Bronchial epithelial cell (primary cell): ENCODE measurements at regions not wholly inside any gene's neighbourhood (a gene's known extent, or its start where the extent isn't known, plus 50 kb on each side); places are given as distances from the start of the nearest gene placed in this dataset.

ENCODE experiments used
- DNase-seq: peaks from one replicate; pipeline ENCODE4 v3.0.0-alpha.2; 2010; ENCODE audit warnings: low read depth
- FAIRE-seq: peaks from 2 replicates; lab custom pipeline; 2011; peaks lifted over from hg19 to GRCh38; lab: Jason Lieb, UNC
- H3K27me3 ChIP-seq: 2 replicates; pipeline ENCODE4 v1.5.1; 2011; ENCODE audit warnings: low read length; ENCODE audit not compliant: control insufficient read depth, insufficient read depth
- H3K36me3 ChIP-seq: 2 replicates; pipeline ENCODE4 v1.5.1; 2011; ENCODE audit warnings: low read length; ENCODE audit not compliant: control insufficient read depth, insufficient read depth
- H3K4me3 ChIP-seq: 2 replicates; pipeline ENCODE4 v1.5.1; 2011; ENCODE audit warnings: mild to moderate bottlenecking, low read depth, low read length, control low read depth
- CTCF ChIP-seq: IDR thresholded peaks from 2 replicates; pipeline ENCODE4 v1.5.1; 2011; ENCODE audit warnings: mild to moderate bottlenecking, moderate library complexity, low read length, control low read depth, inconsistent platforms; ENCODE audit not compliant: insufficient read depth, severe bottlenecking

GRCh38 chr2:120552079-120552478 is 183.6 kb upstream of the GLI2 start:
- Histone ChIP-seq H3K27me3 (peaks cover 3% of the 10 kb centered on the region), H3K4me3 (no peak overlapping the region), H3K36me3 (no peaks in the 10 kb centered on the region)
- TF ChIP-seq CTCF = no peak
- FAIRE-seq = no peak
- no peak for DNase-seq

- H3K4me3 ChIP-seq = no peak overlapping the region
- peak; percentile 70 for FAIRE-seq
These were observed 182.7 kb upstream of the GLI2 start for GRCh38 chr2:120552800-120553481.

GRCh38 chr2:120554625-120555032 is 181.0 kb upstream of the GLI2 start:
- FAIRE-seq = peak; percentile 47
- no peak for DNase-seq
- TF ChIP-seq CTCF = no peak
- Histone ChIP-seq H3K36me3 (no peaks in the 10 kb centered on the region), H3K4me3 (no peak overlapping the region), H3K27me3 (peaks cover 3% of the 10 kb centered on the region)

More at GRCh38 chr2:120552800-120553481, 182.7 kb upstream of the GLI2 start:
- peak; percentile 90 for TF ChIP-seq CTCF
- Histone ChIP-seq H3K27me3 (peaks cover 3% of the 10 kb centered on the region), H3K36me3 (no peaks in the 10 kb centered on the region)
- peak; percentile 79 for DNase-seq

GRCh38 chr2:120555092-120555491 is 180.6 kb upstream of the GLI2 start:
- no peak for DNase-seq
- peaks cover 3% of the 10 kb centered on the region for H3K27me3 ChIP-seq
- no peak overlapping the region for H3K4me3 ChIP-seq
- TF ChIP-seq CTCF = no peak
- FAIRE-seq = no peak
- no peaks in the 10 kb centered on the region for H3K36me3 ChIP-seq

- TF ChIP-seq CTCF = no peak
- Histone ChIP-seq H3K4me3 (no peak overlapping the region), H3K36me3 (no peaks in the 10 kb centered on the region), H3K27me3 (peaks cover 3% of the 10 kb centered on the region)
- no peak for FAIRE-seq
- no peak for DNase-seq
These were observed 178.8 kb upstream of the GLI2 start for GRCh38 chr2:120556911-120557310.

GRCh38 chr2:120558847-120559246 is 176.8 kb upstream of the GLI2 start:
- FAIRE-seq (no peak), DNase-seq (no peak)
- TF ChIP-seq CTCF = no peak
- Histone ChIP-seq H3K36me3 (no peaks in the 10 kb centered on the region), H3K27me3 (peaks cover 3% of the 10 kb centered on the region), H3K4me3 (no peak overlapping the region)
